B cell (primary cell): ENCODE measurements at regions not wholly inside any gene's neighbourhood (a gene's known extent, or its start where the extent isn't known, plus 50 kb on each side); places are given as distances from the start of the nearest gene placed in this dataset.

Experiments used
- ATAC-seq: fragments of 200-7000 bp; cut with Tn5 transposase; one replicate; pipeline ENCODE4 v1.10.0; 2021; ENCODE audit warnings: low read depth, mild to moderate bottlenecking, moderate number of reproducible peaks, moderate library complexity
- CTCF ChIA-PET: fragments of 350-600 bp; sonication (Branson Sonifier 250); formaldehyde crosslinking; loops from one replicate; lab custom pipeline; 2021; ENCODE audit warnings: antibody characterized with exemption, inconsistent platforms; lab: Charles Lee
- POLR2A ChIA-PET: fragments of 350-600 bp; sonication (Branson Sonifier 250); formaldehyde crosslinking; loops from one replicate; lab custom pipeline; 2021; ENCODE audit warnings: antibody characterized with exemption; lab: Charles Lee
- DNase-seq: peaks from one replicate; pipeline ENCODE4 v3.0.0; 2013
- H2AFZ ChIP-seq: 2 replicates; pipeline ENCODE4 v1.6.1; 2012; ENCODE audit warnings: mild to moderate bottlenecking, low read depth, low read length; ENCODE audit not compliant: insufficient read depth, poor library complexity, severe bottlenecking
- H3K27ac ChIP-seq, 2 donors: 1 replicate in 1 of 2; 2 replicates in 1 of 2; pipeline ENCODE4 v1.5.1; 2012 to 2013; ENCODE audit warnings: low read length in 2 of 2, mild to moderate bottlenecking in 2 of 2, moderate library complexity in 1 of 2
- H3K27me3 ChIP-seq, 4 experiments: fragments of 200-600 bp in 1 of 4; sonication (generic) in 1 of 4; replicated peaks in 1 of 4; 1 replicate in 2 of 4; 2 replicates in 2 of 4; pipeline versions ENCODE4 v1.6.1 to v1.7.0; 2013 to 2016; ENCODE audit warnings: low read length in 3 of 4, mild to moderate bottlenecking in 2 of 4, mixed read lengths in 1 of 4, moderate library complexity in 1 of 4; ENCODE audit not compliant: insufficient read depth in 4 of 4, control insufficient read depth in 3 of 4; ENCODE audit errors: control extremely low read depth in 1 of 4
- H3K36me3 ChIP-seq, 2 experiments: replicated peaks in 1 of 2; 1 replicate in 1 of 2; 2 replicates in 1 of 2; pipeline versions ENCODE4 v1.6.1 to v1.7.1; 2013; ENCODE audit warnings: low read length in 1 of 2; ENCODE audit not compliant: insufficient read depth in 2 of 2, control insufficient read depth in 1 of 2; ENCODE audit errors: control extremely low read depth in 1 of 2, extremely low read depth in 1 of 2
- H3K4me1 ChIP-seq, 2 donors: fragments of 200-600 bp in 1 of 2; sonication (generic) in 1 of 2; 1 replicate in 1 of 2; 2 replicates in 1 of 2; pipeline versions ENCODE4 v1.5.1 to v1.6.1; 2013 to 2017; ENCODE audit warnings: low read length in 2 of 2; ENCODE audit not compliant: control insufficient read depth in 2 of 2, insufficient read depth in 2 of 2
- H3K4me2 ChIP-seq: replicated peaks from 2 replicates; pipeline ENCODE3; 2012; ENCODE audit warnings: mild to moderate bottlenecking, low read depth, low read length; ENCODE audit not compliant: poor library complexity, severe bottlenecking
- H3K4me3 ChIP-seq, 5 experiments: fragments of 200-600 bp in 1 of 5; sonication (generic) in 1 of 5; 1 replicate in 3 of 5; 2 replicates in 2 of 5; pipeline versions ENCODE4 v1.5.1 to v1.7.0; 2011 to 2016; ENCODE audit warnings: low read length in 4 of 5, mild to moderate bottlenecking in 4 of 5, low read depth in 2 of 5, control low read depth in 1 of 5, moderate library complexity in 1 of 5; ENCODE audit not compliant: insufficient read depth in 1 of 5; ENCODE audit errors: control extremely low read depth in 1 of 5, extremely low read depth in 1 of 5
- H3K79me2 ChIP-seq: fragments of 200-600 bp; sonication (generic); one replicate; pipeline ENCODE4 v1.6.0; 2016; ENCODE audit warnings: low read length; ENCODE audit not compliant: control insufficient read depth, insufficient read depth
- H3K9ac ChIP-seq: fragments of 200-600 bp; sonication (generic); 2 replicates; pipeline ENCODE4 v1.6.1; 2017; ENCODE audit warnings: mild to moderate bottlenecking, low read length, moderate library complexity
- H3K9me3 ChIP-seq, 3 donors: one replicate each; pipeline versions ENCODE4 v1.6.1 to v1.7.1; 2013; ENCODE audit warnings: low read length in 2 of 3; ENCODE audit not compliant: control insufficient read depth in 2 of 3, insufficient read depth in 1 of 3; ENCODE audit errors: control extremely low read depth in 1 of 3
- H4K20me1 ChIP-seq: 2 replicates; pipeline ENCODE4 v1.6.0; 2012; ENCODE audit warnings: mild to moderate bottlenecking, low read length; ENCODE audit not compliant: insufficient read depth, control insufficient read depth, poor library complexity, severe bottlenecking
- H3K27ac Mint-ChIP-seq: one replicate; pipeline ENCODE4 v1.8.0; 2021; ENCODE audit warnings: mixed read lengths
- H3K27me3 Mint-ChIP-seq: one replicate; pipeline ENCODE4 v1.8.0; 2021; ENCODE audit warnings: mixed read lengths
- H3K4me1 Mint-ChIP-seq: one replicate; pipeline ENCODE4 v1.8.0; 2021; ENCODE audit warnings: mixed read lengths
- H3K4me3 Mint-ChIP-seq: one replicate; pipeline ENCODE4 v1.8.0; 2021; ENCODE audit warnings: mixed read lengths
- H3K9me3 Mint-ChIP-seq: one replicate; pipeline ENCODE4 v1.8.0; 2022; ENCODE audit warnings: mixed read lengths; ENCODE audit not compliant: insufficient read depth
- CTCF ChIP-seq: fragments of 200-600 bp; IDR thresholded peaks from one replicate; pipeline ENCODE4 v1.8.0; 2022; ENCODE audit warnings: antibody characterized with exemption, mild to moderate bottlenecking
- EZH2 ChIP-seq: IDR thresholded peaks from 2 replicates; pipeline ENCODE4 v1.6.1; 2012; ENCODE audit warnings: borderline replicate concordance, low read depth, mild to moderate bottlenecking, moderate library complexity, low read length; ENCODE audit not compliant: insufficient read depth, poor library complexity, severe bottlenecking
- WGBS: methylation state at CpG from one replicate; pipeline ENCODE4 v1.1.5; 2013; ENCODE audit warnings: missing lambda C conversion rate; ENCODE audit not compliant: insufficient coverage; 5-methylcytosine and 5-hydroxymethylcytosine counted together
- intact Hi-C: fragments of 100-400 bp; cut with micrococcal nuclease; formaldehyde crosslinking; loops from one replicate; pipeline ENCODE4 v1.10.0; 2022

DNA sequence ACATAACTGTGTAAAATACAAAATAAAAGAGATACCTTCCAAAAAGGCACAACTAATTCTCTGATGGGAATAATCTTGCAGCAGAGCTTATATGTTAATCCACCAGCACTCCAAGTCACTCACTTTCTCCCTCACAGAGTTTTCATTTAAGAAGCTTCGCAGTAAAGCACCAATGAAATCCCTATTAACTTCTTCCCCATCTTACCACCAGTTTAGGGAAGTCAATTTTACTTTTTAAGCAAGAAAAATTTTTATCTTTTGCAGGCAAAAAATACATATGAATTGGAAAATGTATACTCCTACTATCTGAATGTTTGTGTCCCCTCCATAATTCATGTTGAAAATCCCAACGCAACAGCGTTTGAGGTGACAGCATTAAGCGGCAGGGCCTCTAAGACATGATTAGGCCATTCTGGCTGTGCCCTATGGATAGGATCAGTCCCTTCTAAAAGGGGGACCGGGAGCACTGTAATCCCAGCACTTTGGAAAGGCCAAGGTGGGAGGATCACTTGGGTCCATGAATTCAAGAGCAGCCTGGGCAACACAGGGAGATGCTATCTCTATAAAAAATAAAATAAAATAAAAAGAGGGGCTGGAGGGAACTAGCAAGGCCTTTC is 435.8 kb downstream of the SHQ1 start:
- ChIA-PET POLR2A (no interaction called here), CTCF (interaction anchor here (0.8 kb wide), 1 partner anchor 8 kb away, joined by 3 read pairs; no protein-coding TSS in a partner anchor)
- H3K9me3 ChIP-seq = peaks cover 0 to 5% (median 0%) of the 10 kb centered on the region in 3 donors
- Mint-ChIP-seq H3K4me1 (peaks cover 70% of the 10 kb centered on the region), H3K27ac (no peak overlapping the region), H3K4me3 (no peak overlapping the region), H3K9me3 (no peaks in the 10 kb centered on the region), H3K27me3 (no peaks in the 10 kb centered on the region)
- H3K9ac ChIP-seq = no peak overlapping the region
- peaks cover 13 to 43% of the 10 kb centered on the region in 2 donors for H3K4me1 ChIP-seq
- no peaks in the 10 kb centered on the region for H3K36me3 ChIP-seq
- no peak overlapping the region for H2AFZ ChIP-seq
- H3K4me3 ChIP-seq = no peak overlapping the region
- WGBS = 100% methylated on average over 3 of the region's 5 CpGs
- ATAC-seq = no peak
- no peak overlapping the region for H3K27ac ChIP-seq
- intact Hi-C loops = no loop called here
- H4K20me1 ChIP-seq = peaks cover 89% of the 10 kb centered on the region
- no peak overlapping the region for H3K4me2 ChIP-seq
- no peak for TF ChIP-seq CTCF
- TF ChIP-seq EZH2 = no peak
- no peaks in the 10 kb centered on the region for H3K27me3 ChIP-seq
- H3K79me2 ChIP-seq = peaks cover 100% of the 10 kb centered on the region
- DNase-seq = no peak

DNA sequence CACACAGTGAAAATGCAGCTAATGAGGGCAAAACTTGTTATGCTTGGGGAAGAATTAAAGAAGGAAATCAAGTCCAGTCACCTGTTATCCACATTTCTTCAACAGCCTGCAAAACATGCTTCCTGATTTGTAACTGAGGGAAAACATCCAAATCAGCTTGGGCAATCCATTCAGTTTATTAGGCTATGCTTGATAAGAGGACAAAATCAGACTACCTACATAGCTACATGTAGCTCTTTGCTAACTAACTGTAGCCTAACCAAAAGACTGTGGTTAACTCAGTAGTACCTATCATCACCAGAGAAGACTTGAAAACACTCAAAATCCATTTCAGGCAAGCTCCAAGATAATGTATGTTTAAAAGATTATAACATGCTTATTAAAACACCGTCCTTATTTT is 436.4 kb downstream of the SHQ1 start:
- no CpG with 5 or more reads among the region's 1 CpG for WGBS
- H2AFZ ChIP-seq = no peak overlapping the region
- Mint-ChIP-seq H3K4me3 (no peak overlapping the region), H3K27ac (no peak overlapping the region), H3K27me3 (no peaks in the 10 kb centered on the region), H3K4me1 (peaks cover 73% of the 10 kb centered on the region), H3K9me3 (no peaks in the 10 kb centered on the region)
- H3K27ac ChIP-seq = no peak overlapping the region
- ChIA-PET POLR2A (no interaction called here), CTCF (interaction anchor here (0.8 to 1.2 kb wide), 2 partner anchors 9 to 254 kb away, joined by 3 read pairs; no protein-coding TSS in a partner anchor)
- peaks cover 89% of the 10 kb centered on the region for H4K20me1 ChIP-seq
- H3K36me3 ChIP-seq = no peaks in the 10 kb centered on the region
- peaks cover 0 to 5% (median 0%) of the 10 kb centered on the region in 3 donors for H3K9me3 ChIP-seq
- DNase-seq = no peak
- intact Hi-C loops = no loop called here
- no peak overlapping the region for H3K4me3 ChIP-seq
- TF ChIP-seq CTCF (no peak), EZH2 (no peak)
- H3K9ac ChIP-seq = no peak overlapping the region
- no peak for ATAC-seq
- peaks cover 13 to 49% of the 10 kb centered on the region in 2 donors for H3K4me1 ChIP-seq
- H3K27me3 ChIP-seq = no peaks in the 10 kb centered on the region
- peak overlapping the region; percentile 0 for H3K4me2 ChIP-seq
- peaks cover 100% of the 10 kb centered on the region for H3K79me2 ChIP-seq
